Transverse colon (tissue), 4 donors: ENCODE measurements at regions not wholly inside any gene's neighbourhood (a gene's known extent, or its start where the extent isn't known, plus 50 kb on each side); places are given as distances from the start of the nearest gene placed in this dataset.

Experiments
- DNase-seq: peaks from one replicate; pipeline ENCODE4 v3.0.0-alpha.2; 2019
- H3K27ac ChIP-seq, 4 donors: fragments of 200-600 bp; sonication (generic); 2 replicates each; pipeline ENCODE4 v1.5.1; 2016 to 2018; ENCODE audit warnings: inconsistent platforms in 4 of 4
- H3K27me3 ChIP-seq: fragments of 200-600 bp; sonication (generic); 2 replicates; pipeline ENCODE4 v1.5.1; 2017; ENCODE audit warnings: inconsistent platforms
- H3K36me3 ChIP-seq, 4 donors: fragments of 200-600 bp; sonication (generic); 2 replicates each; pipeline ENCODE4 v1.5.1; 2017 to 2019; ENCODE audit warnings: inconsistent platforms in 4 of 4
- H3K4me1 ChIP-seq, 4 donors: fragments of 200-600 bp; sonication (generic); 2 replicates each; pipeline ENCODE4 v1.5.1; 2017 to 2020; ENCODE audit warnings: inconsistent platforms in 4 of 4
- H3K4me3 ChIP-seq, 4 donors: fragments of 200-600 bp; sonication (generic); 1 replicate in 1 of 4; 2 replicates in 3 of 4; pipeline versions ENCODE4 v1.5.1 to v1.6.1; 2017 to 2019; ENCODE audit warnings: inconsistent platforms in 4 of 4
- H3K9me3 ChIP-seq, 2 donors: fragments of 200-600 bp; sonication (generic); 2 replicates each; pipeline ENCODE4 v1.5.1; 2017 to 2019; ENCODE audit warnings: inconsistent platforms in 2 of 2
- CTCF ChIP-seq, 5 experiments: fragments of 200-600 bp in 3 of 5; fragments of 450-650 bp in 2 of 5; sonication (generic) in 3 of 5; IDR thresholded peaks; 1 replicate in 2 of 5; 2 replicates in 3 of 5; pipeline ENCODE4 v1.5.1; 2016 to 2017; ENCODE audit warnings: antibody characterized with exemption in 5 of 5, inconsistent platforms in 3 of 5, mild to moderate bottlenecking in 2 of 5, moderate library complexity in 1 of 5
- EP300 ChIP-seq: sonication (generic); formaldehyde crosslinking; IDR thresholded peaks from one replicate; pipeline ENCODE4 v1.6.1; 2017; ENCODE audit warnings: antibody characterized with exemption, low read depth
- POLR2A ChIP-seq: fragments of 450-650 bp; IDR thresholded peaks from one replicate; pipeline ENCODE4 v1.6.1; 2016; ENCODE audit warnings: antibody characterized with exemption, mild to moderate bottlenecking, moderate library complexity
- POLR2AphosphoS5 ChIP-seq, 3 donors: sonication (generic); formaldehyde crosslinking; IDR thresholded peaks; one replicate each; pipeline ENCODE4 v1.6.1; 2016; ENCODE audit warnings: antibody characterized with exemption in 3 of 3
- WGBS, 2 donors: methylation state at CpG; one replicate each; pipeline ENCODE4 v1.1.5; 2018; ENCODE audit warnings: low coverage in 1 of 2; 5-methylcytosine and 5-hydroxymethylcytosine counted together
- in situ Hi-C, 4 donors: fragments of 200-750 bp; cut with MboI; loops; one replicate each; pipeline versions ENCODE4 v1.15.0 to v1.15.1; 2017; ENCODE audit warnings: low sequenced_read_pairs in 3 of 4, low pct_ligation_motif_present in 1 of 4, low pct_unique_long_range_greater_than_20kb in 1 of 4
- intact Hi-C: fragments of 100-400 bp; cut with DNase I; formaldehyde crosslinking; loops from one replicate; pipeline ENCODE4 v1.15.1; 2023; ENCODE audit warnings: low total_unique reads

GRCh38 chr2:105626966-105627340 is 117.8 kb upstream of the NCK2 start:
- in situ Hi-C loops (no loop called here), intact Hi-C loops (no loop called here)
- H3K27ac ChIP-seq: no peak overlapping the region
- no peak for DNase-seq
- H3K9me3 ChIP-seq: no peaks in the 10 kb centered on the region
- 84% methylated on average over 3 of the region's 3 CpGs; no CpG with 5 or more reads in 1 of the 2 donors for WGBS, 2 donors
- no peak overlapping the region for H3K4me3 ChIP-seq
- no peaks in the 10 kb centered on the region for H3K27me3 ChIP-seq
- H3K36me3 ChIP-seq: no peaks in the 10 kb centered on the region
- no peaks in the 10 kb centered on the region for H3K4me1 ChIP-seq
- TF ChIP-seq POLR2AphosphoS5 (IDR thresholded peaks at IDR 0.05): no peak
- no peak for TF ChIP-seq EP300
- no peak for TF ChIP-seq CTCF (IDR thresholded peaks at IDR 0.05)
- no peak for TF ChIP-seq POLR2A

- no peak for TF ChIP-seq CTCF (IDR thresholded peaks at IDR 0.05)
- no peak for TF ChIP-seq POLR2A
- TF ChIP-seq POLR2AphosphoS5 (IDR thresholded peaks at IDR 0.05): no peak
- TF ChIP-seq EP300: no peak
- no peak for DNase-seq
- 76 to 80% methylated on average over 3 to 7 of the region's 7 CpGs for WGBS, 2 donors
- no peak overlapping the region for H3K4me3 ChIP-seq
- H3K36me3 ChIP-seq: no peaks in the 10 kb centered on the region
- in situ Hi-C loops: no loop called here
- no peak overlapping the region for H3K27ac ChIP-seq
- no peaks in the 10 kb centered on the region for H3K9me3 ChIP-seq
- intact Hi-C loops: no loop called here
- H3K4me1 ChIP-seq: no peaks in the 10 kb centered on the region
- H3K27me3 ChIP-seq: no peaks in the 10 kb centered on the region
Measured at GRCh38 chr2:105626212-105626965, 118.3 kb upstream of the NCK2 start.

GRCh38 chr2:105625632-105626031 is 119.1 kb upstream of the NCK2 start:
- TF ChIP-seq EP300 (no peak), POLR2A (no peak), CTCF (IDR thresholded peaks at IDR 0.05) (no peak)
- WGBS, 2 donors: 47 to 51% methylated on average over 2 to 11 of the region's 11 CpGs
- no peak for DNase-seq

GRCh38 chr2:105621038-105621437 is 123.7 kb upstream of the NCK2 start:
- H3K36me3 ChIP-seq: no peaks in the 10 kb centered on the region
- H3K27me3 ChIP-seq: no peaks in the 10 kb centered on the region
- H3K4me1 ChIP-seq: no peaks in the 10 kb centered on the region
- no peak overlapping the region for H3K27ac ChIP-seq
- 95% methylated on average over 7 of the region's 7 CpGs; no CpG with 5 or more reads in 1 of the 2 donors for WGBS, 2 donors
- in situ Hi-C loops: no loop called here
- DNase-seq: no peak
- intact Hi-C loops: no loop called here
- TF ChIP-seq POLR2A: no peak
- no peak for TF ChIP-seq POLR2AphosphoS5 (IDR thresholded peaks at IDR 0.05)
- TF ChIP-seq CTCF (IDR thresholded peaks at IDR 0.05): no peak
- TF ChIP-seq EP300: no peak
- H3K9me3 ChIP-seq: no peaks in the 10 kb centered on the region
- H3K4me3 ChIP-seq: no peak overlapping the region

More at GRCh38 chr2:105625632-105626031, 119.1 kb upstream of the NCK2 start:
- H3K4me1 ChIP-seq: no peaks in the 10 kb centered on the region
- no peaks in the 10 kb centered on the region for H3K36me3 ChIP-seq
- no peaks in the 10 kb centered on the region for H3K9me3 ChIP-seq
- no peak overlapping the region for H3K27ac ChIP-seq
- no peaks in the 10 kb centered on the region for H3K27me3 ChIP-seq
- no peak overlapping the region for H3K4me3 ChIP-seq
- intact Hi-C loops: no loop called here
- in situ Hi-C loops: no loop called here
